Stimulated activated CD4-positive, alpha-beta T cell treated with anti-CD3 and anti-CD28 coated beads, Interleukin-2, amount 100 ng/mL, for 24 hours (primary cell): ENCODE measurements at regions not wholly inside any gene's neighbourhood (a gene's known extent, or its start where the extent isn't known, plus 50 kb on each side); places are given as distances from the start of the nearest gene placed in this dataset.

Experiments
- DNase-seq, 2 donors: peaks; one replicate each; pipeline ENCODE4 v3.0.0-alpha.2; 2020

GRCh38 chr6:71399279-71399678, 110.7 kb downstream of the OGFRL1 start:
- DNase-seq: no peak

GRCh38 chr6:71400852-71401251, 112.2 kb downstream of the OGFRL1 start:
- DNase-seq: no peak

GRCh38 chr6:71402096-71402495, 113.5 kb downstream of the OGFRL1 start:
- DNase-seq: no peak

- DNase-seq: no peak
Measured at GRCh38 chr6:71403422-71404134, 115.0 kb downstream of the OGFRL1 start.

- no peak for DNase-seq
Measured at GRCh38 chr6:71404145-71404966, 115.7 kb downstream of the OGFRL1 start.

- no peak for DNase-seq
Measured at GRCh38 chr6:71404967-71405278, 116.3 kb downstream of the OGFRL1 start.

- DNase-seq: no peak
Measured at GRCh38 chr6:71405416-71405815, 116.8 kb downstream of the OGFRL1 start.

GRCh38 chr6:71406865-71407860, 118.6 kb downstream of the OGFRL1 start:
- DNase-seq: no peak

GRCh38 chr6:71408787-71409723, 120.4 kb downstream of the OGFRL1 start:
- no peak for DNase-seq

GRCh38 chr6:71410164-71410566, 121.6 kb downstream of the OGFRL1 start:
- DNase-seq: no peak

GRCh38 chr6:71410681-71411080, 122.1 kb downstream of the OGFRL1 start:
- DNase-seq: no peak

GRCh38 chr6:71411882-71412281, 123.3 kb downstream of the OGFRL1 start:
- no peak for DNase-seq

- no peak for DNase-seq
Measured at GRCh38 chr6:71412559-71413140, 124.0 kb downstream of the OGFRL1 start.

GRCh38 chr6:71414486-71414885, 125.9 kb downstream of the OGFRL1 start:
- DNase-seq: no peak

- no peak for DNase-seq
Measured at GRCh38 chr6:71419217-71420094, 130.8 kb downstream of the OGFRL1 start.

GRCh38 chr6:71420095-71420692, 131.6 kb downstream of the OGFRL1 start:
- peak in 1 of 2 donors; percentile 7 for DNase-seq

GRCh38 chr6:71420693-71421328, 132.2 kb downstream of the OGFRL1 start:
- peak in 1 of 2 donors; percentile 44 for DNase-seq

- DNase-seq: no peak
Measured at GRCh38 chr6:71421611-71422010, 133.0 kb downstream of the OGFRL1 start.

- no peak for DNase-seq
Measured at GRCh38 chr6:71430018-71430417, 141.4 kb downstream of the OGFRL1 start.

- no peak for DNase-seq
Measured at GRCh38 chr6:71433441-71433840, 144.8 kb downstream of the OGFRL1 start.
